ENCODE measurements at regions not wholly inside any gene's neighbourhood (a gene's known extent, or its start where the extent isn't known, plus 50 kb on each side); places are given as distances from the start of the nearest gene placed in this dataset.
A peak's percentile ranks its signal among the peaks of the same experiment; 100 is the strongest.

DNA sequence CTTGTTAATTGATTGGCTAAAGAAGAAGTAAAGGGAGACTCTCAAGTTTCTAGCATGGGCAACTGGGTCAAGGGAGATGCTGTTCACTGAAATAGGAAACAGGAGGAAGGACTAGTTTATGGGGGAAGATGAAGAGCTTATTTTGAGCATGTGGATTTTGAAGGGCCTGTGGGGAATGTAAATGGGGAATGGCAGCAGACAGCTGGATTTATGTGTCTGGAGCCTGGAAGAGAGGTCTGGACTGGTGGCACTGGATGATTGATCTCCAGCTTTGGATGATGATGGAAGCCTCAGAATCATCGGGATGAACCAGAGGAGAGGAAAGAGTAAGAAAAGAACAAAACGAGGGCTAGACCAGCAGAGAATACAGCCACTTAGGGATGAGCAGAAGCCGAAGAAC is 54.9 kb upstream of the ENAH start:
- DNase-seq (ENCODE audit: low spot score): no peak

DNA sequence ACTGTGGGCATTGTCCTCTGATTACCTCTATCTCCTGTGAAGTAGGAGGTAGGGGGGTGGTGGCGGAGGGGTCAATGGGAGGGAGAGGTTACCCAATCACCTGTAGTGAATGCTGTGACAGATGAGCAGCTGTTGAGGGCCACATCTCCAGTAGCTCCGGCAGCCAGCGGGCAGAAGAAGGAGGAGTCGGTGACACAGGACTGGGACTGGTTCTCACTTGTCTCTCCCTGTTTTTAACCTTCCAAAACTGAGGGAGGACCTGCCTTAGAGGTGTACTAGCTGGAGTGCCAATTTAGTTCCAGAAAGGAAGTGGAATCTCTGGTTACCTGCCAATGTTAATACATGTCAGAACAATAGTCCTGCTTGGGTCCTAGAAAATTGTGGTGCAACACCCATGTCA is 56.2 kb upstream of the ENAH start:
- no peak for DNase-seq (ENCODE audit: low spot score)

DNA sequence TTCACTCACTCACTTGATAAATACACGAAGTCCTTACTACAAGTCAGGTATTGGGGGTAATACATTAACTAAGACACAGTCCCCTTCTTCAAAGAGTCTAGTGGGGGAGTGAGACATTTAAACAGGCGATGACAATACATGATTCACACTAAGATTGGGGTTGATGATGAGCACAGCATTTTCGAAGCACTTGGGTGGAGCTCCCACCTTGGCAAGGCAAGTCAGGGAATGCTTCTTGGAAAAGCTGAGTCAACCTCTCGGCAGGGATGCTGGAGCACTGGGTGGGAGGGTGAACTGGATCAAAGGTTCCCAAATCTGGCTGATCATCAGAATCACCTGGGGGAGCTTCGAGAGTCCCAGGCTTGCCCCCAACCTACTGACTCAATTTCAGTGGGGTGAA is 57.9 kb upstream of the ENAH start:
- DNase-seq (ENCODE audit: low spot score): peak; percentile 95

DNA sequence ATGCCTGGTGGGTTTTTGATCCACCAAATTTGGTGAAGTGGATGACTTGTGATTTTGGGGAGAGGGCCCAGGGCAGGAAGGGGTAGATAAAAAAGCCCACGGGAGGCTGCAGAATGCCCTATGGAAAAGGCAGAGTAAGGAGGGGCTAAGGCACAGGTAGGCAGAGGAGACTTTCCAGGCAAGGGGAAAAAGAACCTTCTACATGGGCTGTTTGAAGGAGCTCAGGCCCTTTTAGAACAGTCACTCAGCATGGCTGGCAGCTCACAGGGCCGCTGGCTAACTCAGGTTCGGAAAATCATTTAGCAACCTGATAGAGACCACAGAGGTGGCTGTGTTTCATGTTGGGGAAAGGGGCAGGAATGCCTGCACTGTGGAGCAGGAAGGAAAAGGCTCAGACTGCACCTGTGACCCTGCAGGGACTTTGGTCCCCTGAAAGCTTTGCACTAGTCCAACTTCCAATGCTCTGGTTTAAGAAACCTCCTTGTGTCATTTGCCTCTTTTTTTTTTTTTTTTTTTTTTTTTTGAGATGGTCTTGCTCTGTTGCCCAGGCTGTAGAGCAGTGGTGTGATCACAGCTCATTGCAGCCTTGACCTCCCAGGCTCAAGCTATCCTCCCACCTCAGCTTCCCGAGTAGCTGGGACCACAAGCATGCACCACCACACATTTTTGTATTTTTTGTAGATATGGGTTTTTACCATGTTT is 58.5 kb upstream of the ENAH start:
- DNase-seq (ENCODE audit: low spot score): peak; percentile 27

DNA sequence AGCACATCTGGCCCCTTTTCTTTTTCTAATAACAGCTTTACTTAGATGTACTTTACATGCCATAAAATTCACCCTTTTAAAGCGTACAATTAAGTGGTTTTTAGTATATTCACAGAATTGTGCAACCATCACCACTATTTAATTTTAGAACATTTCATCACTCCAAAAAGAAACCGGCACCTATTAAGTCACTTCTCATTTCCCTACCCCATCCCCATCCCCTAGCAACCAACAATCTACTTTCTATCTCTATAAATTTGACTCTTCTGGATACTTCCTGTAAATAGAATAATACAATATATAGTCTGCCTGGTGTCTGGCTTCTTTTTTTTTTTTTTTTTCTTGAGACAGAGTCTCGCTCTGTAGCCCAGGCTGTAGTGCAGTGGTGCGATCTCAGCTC is 59.5 kb upstream of the ENAH start:
- DNase-seq (ENCODE audit: low spot score): no peak

DNA sequence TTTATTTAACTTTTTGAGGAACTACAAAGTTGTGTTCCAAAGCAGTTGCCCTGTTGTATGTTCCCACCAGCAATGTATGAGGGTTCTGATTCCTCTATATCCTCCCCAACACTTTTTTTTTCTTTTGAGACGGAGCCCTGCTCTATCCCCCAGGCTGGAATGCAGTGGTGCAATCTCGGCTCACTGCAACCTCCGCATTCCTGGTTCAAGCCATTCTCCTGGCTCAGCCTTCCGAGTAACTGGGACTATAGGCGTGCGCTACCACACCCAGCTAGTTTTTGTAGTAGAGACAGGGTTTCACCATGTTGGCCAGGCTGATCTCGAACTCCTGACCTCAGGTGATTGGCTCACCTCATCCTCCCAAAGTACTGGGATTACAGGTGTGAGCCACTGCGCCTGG is 60.4 kb upstream of the ENAH start:
- DNase-seq (ENCODE audit: low spot score): no peak

DNA sequence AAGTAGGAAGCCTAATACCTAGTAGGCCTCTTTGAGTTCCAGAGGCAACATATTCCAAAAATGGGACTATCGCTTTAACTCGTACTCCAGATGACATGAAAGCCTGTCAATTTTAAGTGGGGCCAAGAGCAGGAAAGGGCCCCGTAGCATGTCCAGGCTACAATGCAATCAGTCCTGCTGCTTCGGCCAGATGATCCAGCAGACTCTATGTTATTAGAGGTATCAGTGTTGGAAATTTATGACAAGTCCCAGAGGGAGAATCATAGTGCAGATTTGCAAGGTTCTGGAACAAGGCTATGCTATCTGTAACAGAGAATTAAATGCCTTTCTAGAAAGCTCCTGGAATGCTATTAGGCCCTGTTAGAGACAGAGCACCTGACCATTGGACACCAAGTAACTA is 56.7 kb upstream of the SRP9 start:
- DNase-seq (ENCODE audit: low spot score): no peak

DNA sequence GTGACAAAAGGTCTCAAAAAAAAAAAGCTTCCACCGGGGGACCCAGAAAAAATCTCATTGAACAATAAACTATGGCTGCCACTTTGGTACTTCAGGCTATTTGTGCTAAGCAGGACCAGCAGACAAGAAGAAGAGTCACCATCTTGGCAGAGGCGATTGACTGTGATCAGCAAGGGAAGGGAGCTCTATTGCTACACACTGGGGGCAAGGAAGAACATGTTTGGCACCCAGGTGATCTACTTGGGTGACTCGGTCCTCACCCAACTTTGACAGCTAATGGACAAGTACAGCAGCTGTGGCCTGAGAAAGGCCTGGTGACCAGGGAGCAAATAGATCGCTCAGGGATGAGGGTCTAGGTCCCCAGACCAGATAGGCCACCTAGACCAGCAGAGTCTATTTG is 53.4 kb upstream of the SRP9 start:
- DNase-seq (ENCODE audit: low spot score): no peak
